Psoas muscle (tissue), 7 donors: ENCODE measurements at regions not wholly inside any gene's neighbourhood (a gene's known extent, or its start where the extent isn't known, plus 50 kb on each side); places are given as distances from the start of the nearest gene placed in this dataset.
"Not testable (repeated sequence)": the region's sequence is repeated elsewhere in the genome, so short reads cannot be mapped to it uniquely, and the experiment has no call there.

ENCODE experiments used
- ATAC-seq, 4 donors: fragments of 200-7000 bp; cut with Tn5 transposase; one replicate each; pipeline ENCODE4 v1.9.1; 2020; ENCODE audit warnings: moderate library complexity in 3 of 4, mild to moderate bottlenecking in 2 of 4
- DNase-seq, 2 donors: peaks; one replicate each; pipeline ENCODE4 v3.0.0-alpha.2; 2020
- H3K27ac ChIP-seq: fragments of 200-600 bp; one replicate; pipeline ENCODE4 v1.8.0; 2022
- H3K27me3 ChIP-seq, 3 donors: fragments of 200-600 bp in 1 of 3; one replicate each; pipeline versions ENCODE4 v1.6.1 to v1.8.0; 2013 to 2022; ENCODE audit warnings: low read length in 2 of 3, mild to moderate bottlenecking in 2 of 3, moderate library complexity in 1 of 3; ENCODE audit not compliant: insufficient read depth in 3 of 3
- H3K36me3 ChIP-seq, 2 donors: fragments of 200-600 bp in 1 of 2; one replicate each; pipeline versions ENCODE4 v1.6.1 to v1.8.0; 2013 to 2022; ENCODE audit warnings: low read depth in 1 of 2, mild to moderate bottlenecking in 1 of 2, moderate library complexity in 1 of 2; ENCODE audit not compliant: insufficient read depth in 1 of 2
- H3K4me1 ChIP-seq: fragments of 200-600 bp; one replicate; pipeline ENCODE4 v1.8.0; 2022
- H3K4me3 ChIP-seq: fragments of 200-600 bp; one replicate; pipeline ENCODE4 v1.8.0; 2022; ENCODE audit warnings: mild to moderate bottlenecking
- H3K9me3 ChIP-seq: fragments of 200-600 bp; one replicate; pipeline ENCODE4 v1.8.0; 2022
- CTCF ChIP-seq: fragments of 200-600 bp; IDR thresholded peaks from one replicate; pipeline ENCODE4 v1.8.0; 2022; ENCODE audit warnings: antibody characterized with exemption
- WGBS, 3 donors: extraction: QIAGEN DNeasy Blood & Tissue Kit; methylation state at CpG; one replicate each; pipeline versions ENCODE4 v1.1.6 to v1.1.7; 2013; 5-methylcytosine and 5-hydroxymethylcytosine counted together
- intact Hi-C, 2 donors: fragments of 100-400 bp; cut with DNase I; formaldehyde crosslinking; loops; one replicate each; pipeline versions ENCODE4 v1.11.0 to v1.14.2; 2022
- donor health status: healthy with polysubstance abuse.
- donor health status: DM: no; HTN: no; CAD: no; lungs with moderate emphysema.
- donor health status: Bipolar disorder and iron deficiency.
- donor health status: healthy.
- donor health status: DM: yes; HTN: yes; CAD: no.
- donor health status: DM: no; HTN: no; CAD: no.
- donor health status: DM: yes; HTN: yes; CAD: no.

DNA sequence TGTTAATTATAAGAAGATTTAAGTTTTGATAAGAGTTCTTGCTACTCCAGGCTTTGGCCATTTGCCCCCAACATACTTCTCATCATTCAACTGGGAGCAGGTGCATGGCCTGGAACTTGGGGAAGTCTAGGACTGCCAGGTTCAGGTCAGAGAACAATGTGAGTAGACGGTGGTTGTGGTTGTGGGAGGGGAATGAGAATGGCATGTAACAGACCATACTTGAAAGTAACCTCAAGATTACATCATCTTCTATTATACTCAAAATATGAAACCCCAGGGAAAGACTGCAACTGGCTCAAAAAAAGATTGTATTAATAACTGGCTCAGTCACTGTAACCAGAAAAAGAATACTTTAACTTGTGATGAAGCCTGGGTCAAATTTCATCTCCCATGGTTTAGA lies 364.9 kb upstream of the DPPA4 start:
- Histone ChIP-seq H3K27me3 (no peaks in the 10 kb centered on the region), H3K36me3 (no peaks in the 10 kb centered on the region), H3K9me3 (no peaks in the 10 kb centered on the region), H3K27ac (no peak overlapping the region), H3K4me1 (no peaks in the 10 kb centered on the region), H3K4me3 (no peak overlapping the region)
- TF ChIP-seq CTCF: no peak
- intact Hi-C loops: no loop called here
- 10 to 15% (median 15%) methylated on average over 1 of the region's 1 CpG for WGBS, 3 donors
- ATAC-seq: no peak
- DNase-seq: no peak

DNA sequence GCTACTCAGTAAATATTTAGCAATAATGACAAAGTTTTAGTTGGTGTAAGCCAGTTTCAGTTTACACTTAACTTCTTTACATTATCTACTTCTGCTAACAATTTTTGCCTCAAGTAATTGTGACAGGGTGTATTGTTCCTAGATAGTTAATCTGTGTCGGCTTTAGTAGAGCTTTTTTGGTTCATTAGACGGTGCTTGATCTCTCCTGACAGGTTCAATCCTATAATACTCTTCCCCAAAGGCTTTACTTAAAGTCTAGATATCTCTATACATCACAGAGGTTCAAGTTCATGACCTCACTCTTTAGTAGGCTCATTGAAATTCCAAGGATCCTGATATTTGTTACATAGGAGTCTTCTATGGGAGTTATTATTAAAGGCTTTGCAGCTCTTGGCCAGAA lies 365.6 kb upstream of the DPPA4 start:
- no peak for TF ChIP-seq CTCF
- DNase-seq (no peak), ATAC-seq (no peak)
- H3K4me3 ChIP-seq: no peak overlapping the region
- H3K4me1 ChIP-seq: no peaks in the 10 kb centered on the region
- 34 to 50% (median 38%) methylated on average over 2 of the region's 2 CpGs for WGBS, 3 donors
- no peak overlapping the region for H3K27ac ChIP-seq
- H3K9me3 ChIP-seq: no peaks in the 10 kb centered on the region
- intact Hi-C loops: no loop called here
- H3K36me3 ChIP-seq: no peaks in the 10 kb centered on the region
- no peaks in the 10 kb centered on the region for H3K27me3 ChIP-seq

GRCh38 chr3:109705133-109705532 lies 367.8 kb upstream of the DPPA4 start:
- H3K36me3 ChIP-seq, DNase-seq, H3K4me1 ChIP-seq, H3K4me3 ChIP-seq, H3K27me3 ChIP-seq, intact Hi-C loops, ATAC-seq, H3K27ac ChIP-seq, H3K9me3 ChIP-seq: not testable (repeated sequence)
- 75 to 100% (median 94%) methylated on average over 1 of the region's 1 CpG for WGBS, 3 donors

DNA sequence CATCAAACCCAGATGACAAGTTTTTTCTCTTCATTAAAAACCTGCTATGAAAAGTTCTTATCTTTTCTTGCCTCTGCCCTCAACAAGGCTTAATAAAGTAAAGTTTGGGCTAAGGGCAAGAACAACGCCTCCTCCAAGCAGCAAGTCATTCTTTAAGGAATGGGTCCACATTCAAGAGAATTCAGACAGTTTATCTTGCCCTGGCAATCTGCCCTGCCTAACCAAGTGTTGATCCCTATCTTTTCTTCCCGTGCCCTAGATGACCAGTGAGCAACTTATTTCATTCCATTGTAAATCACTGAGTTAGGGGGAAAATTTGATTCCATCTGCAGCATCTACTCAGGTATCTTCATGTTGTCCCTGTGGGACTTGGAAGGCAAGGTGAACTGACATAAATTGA lies 370.3 kb upstream of the DPPA4 start:
- intact Hi-C loops: no loop called here
- H3K27ac ChIP-seq: no peak overlapping the region
- no peak for TF ChIP-seq CTCF
- no peaks in the 10 kb centered on the region for H3K4me1 ChIP-seq
- DNase-seq (no peak), ATAC-seq (no peak)
- no peaks in the 10 kb centered on the region for H3K36me3 ChIP-seq
- H3K4me3 ChIP-seq: no peak overlapping the region
- 52 to 67% (median 66%) methylated on average over 2 of the region's 2 CpGs for WGBS, 3 donors
- no peaks in the 10 kb centered on the region for H3K27me3 ChIP-seq
- no peaks in the 10 kb centered on the region for H3K9me3 ChIP-seq

DNA sequence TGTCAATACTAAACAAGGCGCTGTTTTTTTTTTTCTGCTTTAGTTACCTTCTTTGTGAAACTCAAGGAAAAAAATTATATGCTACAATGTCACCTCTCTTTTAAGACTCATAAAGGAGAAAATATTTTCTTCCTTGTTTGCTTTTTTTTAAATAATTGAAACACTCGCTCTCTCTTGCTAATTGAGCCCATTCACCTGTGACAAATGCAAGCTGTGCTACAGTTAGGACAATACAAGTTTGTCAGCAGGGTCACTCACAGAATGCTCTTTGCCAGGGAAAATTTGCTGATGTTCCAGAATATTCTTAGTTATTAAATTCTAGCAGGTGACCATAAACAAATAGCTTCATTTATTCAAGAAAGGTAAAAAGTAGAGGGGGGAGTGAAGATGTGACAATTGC lies 375.9 kb upstream of the DPPA4 start:
- Histone ChIP-seq H3K9me3 (no peaks in the 10 kb centered on the region), H3K27ac (no peak overlapping the region), H3K36me3 (no peaks in the 10 kb centered on the region), H3K4me1 (no peaks in the 10 kb centered on the region), H3K4me3 (no peak overlapping the region), H3K27me3 (no peaks in the 10 kb centered on the region)
- intact Hi-C loops: no loop called here
- 64 to 74% (median 70%) methylated on average over 2 of the region's 2 CpGs for WGBS, 3 donors
- no peak for TF ChIP-seq CTCF
- ATAC-seq (no peak), DNase-seq (no peak)
